K562 (cell line): ENCODE measurements at regions not wholly inside any gene's neighbourhood (a gene's known extent, or its start where the extent isn't known, plus 50 kb on each side); places are given as distances from the start of the nearest gene placed in this dataset.
A peak's percentile ranks its signal among the peaks of the same experiment; 100 is the strongest.

Source experiments
- ATAC-seq: fragments of 200-7000 bp; cut with Tn5 transposase; 3 replicates; pipeline ENCODE4 v1.9.1; 2020; ENCODE audit warnings: moderate library complexity
- BruUV-seq: library from RNA; stranded (reverse); fragments of 400-500 nt; replicated peaks from 2 replicates; lab custom pipeline; 2021; lab: Mats Ljungman, UMichigan
- CTCF ChIA-PET: fragments of 300-600 bp; formaldehyde crosslinking; extraction: SDS; loops from one replicate; lab custom pipeline; 2021; ENCODE audit warnings: low intra/inter-chr PET ratio; lab: Yijun Ruan, JAX
- POLR2A ChIA-PET: fragments of 300-600, 350-650 bp; sonication (Branson Sonifier 250); formaldehyde crosslinking; extraction: SDS; loops from one replicate; lab custom pipeline; 2021; ENCODE audit warnings: antibody characterized with exemption, inconsistent platforms; lab: Yijun Ruan, JAX
- DNase-seq, 4 experiments: peaks; one replicate each; pipeline versions ENCODE4 v3.0.0 to v3.0.0-alpha.2; 2011 to 2018; ENCODE audit warnings: low spot score in 3 of 4, mixed read lengths in 3 of 4; ENCODE audit errors: extremely low read depth in 1 of 4
- FAIRE-seq: peaks from 2 replicates; lab custom pipeline; 2011; peaks lifted over from hg19 to GRCh38; lab: Jason Lieb, UNC
- H2AFZ ChIP-seq: 2 replicates; pipeline ENCODE4 v1.6.0; 2011; ENCODE audit warnings: low read depth, low read length, control low read depth, inconsistent platforms
- H3K27ac ChIP-seq: fragments of 200-600 bp; 3 replicates; pipeline ENCODE4 v1.8.0; 2011; ENCODE audit warnings: low read depth, mild to moderate bottlenecking, control low read depth, inconsistent platforms, low read length, moderate library complexity, mixed read lengths; ENCODE audit errors: extremely low read depth
- H3K27me3 ChIP-seq, 2 experiments: fragments of 300-600 bp in 1 of 2; 2 replicates in 1 of 2; 3 replicates in 1 of 2; pipeline versions ENCODE4 v1.6.0 to v1.8.0; 2011; ENCODE audit warnings: inconsistent platforms in 2 of 2, low read length in 2 of 2, mild to moderate bottlenecking in 1 of 2, mixed read lengths in 1 of 2, moderate library complexity in 1 of 2; ENCODE audit not compliant: control insufficient read depth in 2 of 2, insufficient read depth in 2 of 2
- H3K36me3 ChIP-seq: fragments of 300-600 bp; 3 replicates; pipeline ENCODE4 v1.8.0; 2011; ENCODE audit warnings: mild to moderate bottlenecking, low read length, inconsistent platforms; ENCODE audit not compliant: control insufficient read depth, insufficient read depth
- H3K4me1 ChIP-seq, 2 experiments: fragments of 200-600 bp in 1 of 2; replicated peaks in 1 of 2; 2 replicates in 1 of 2; 3 replicates in 1 of 2; pipeline versions ENCODE4 v1.5.1 to v1.8.0; 2011; ENCODE audit warnings: inconsistent platforms in 2 of 2, low read length in 2 of 2, mild to moderate bottlenecking in 1 of 2, mixed read lengths in 1 of 2, moderate library complexity in 1 of 2; ENCODE audit not compliant: control insufficient read depth in 2 of 2, insufficient read depth in 2 of 2
- H3K4me2 ChIP-seq: 2 replicates; pipeline ENCODE4 v1.6.1; 2011; ENCODE audit warnings: low read length, control low read depth, inconsistent platforms, mixed read lengths; ENCODE audit not compliant: insufficient read depth
- H3K4me3 ChIP-seq: fragments of 200-600 bp; sonication (generic), shearing (Covaris generic); 2 replicates; pipeline ENCODE4 v1.5.1; 2016; ENCODE audit warnings: control low read depth, inconsistent platforms
- H3K79me2 ChIP-seq: fragments of 200-600 bp; 3 replicates; pipeline ENCODE4 v1.8.0; 2011; ENCODE audit warnings: low read length, inconsistent platforms; ENCODE audit not compliant: control insufficient read depth, insufficient read depth
- H3K9ac ChIP-seq, 2 experiments: 2 replicates each; pipeline versions ENCODE4 v1.6.0 to v1.6.1; 2011; ENCODE audit warnings: low read depth in 2 of 2, low read length in 2 of 2, control low read depth in 1 of 2, inconsistent platforms in 1 of 2, mild to moderate bottlenecking in 1 of 2, mixed read lengths in 1 of 2; ENCODE audit not compliant: insufficient read depth in 1 of 2
- H3K9me1 ChIP-seq: one replicate; pipeline ENCODE4 v1.6.0; 2011; ENCODE audit warnings: inconsistent platforms, mild to moderate bottlenecking, low read length, moderate library complexity; ENCODE audit not compliant: control insufficient read depth, insufficient read depth
- H3K9me3 ChIP-seq: replicated peaks from 2 replicates; pipeline ENCODE4 v1.5.1; 2011; ENCODE audit warnings: low read depth, low read length, inconsistent platforms; ENCODE audit not compliant: control insufficient read depth, insufficient read depth
- H4K20me1 ChIP-seq: replicated peaks from 2 replicates; pipeline ENCODE4 v1.6.1; 2011; ENCODE audit warnings: low read length, inconsistent platforms, mixed read lengths; ENCODE audit not compliant: control insufficient read depth, insufficient read depth
- BRF1 ChIP-seq: IDR thresholded peaks from 3 replicates; pipeline ENCODE4 v1.6.1; 2011; ENCODE audit warnings: borderline replicate concordance, mild to moderate bottlenecking; ENCODE audit not compliant: insufficient read length; ENCODE audit errors: extremely low read depth
- CAMTA2 ChIP-seq: fragments of 250-450 bp; sonication (Bioruptor Pico); conservative IDR thresholded peaks from 2 replicates; pipeline ENCODE4 v1.5.1; 2022
- CEBPB ChIP-seq: fragments of 450-650 bp; IDR thresholded peaks from 2 replicates; pipeline ENCODE4 v1.6.1; 2016; ENCODE audit warnings: missing genetic modification characterization, missing compliant biosample characterization
- CEBPG ChIP-seq, 3 experiments: fragments of 200-800 bp in 1 of 3; sonication (Bioruptor generic) in 1 of 3; sonication (generic) in 1 of 3; formaldehyde crosslinking in 1 of 3; IDR thresholded peaks in 2 of 3; conservative IDR thresholded peaks in 1 of 3; 2 replicates each; pipeline versions ENCODE4 v1.6.1 to v1.8.0; 2016 to 2022; ENCODE audit warnings: missing compliant biosample characterization in 2 of 3, missing genetic modification characterization in 2 of 3, mild to moderate bottlenecking in 1 of 3, missing genetic modification reagents in 1 of 3
- MED1 ChIP-seq: sonication (generic); formaldehyde crosslinking; IDR thresholded peaks from 2 replicates; pipeline ENCODE4 v1.8.1; 2023; ENCODE audit warnings: missing genetic modification reagents, borderline replicate concordance
- TCF7 ChIP-seq: sonication (generic); IDR thresholded peaks from 2 replicates; pipeline ENCODE4 v1.6.1; 2016; ENCODE audit warnings: antibody characterized with exemption, borderline replicate concordance
- WGBS: fragments of 100-300 bp; shearing (Covaris generic); methylation state at CpG from one replicate; pipeline ENCODE4 v1.1.6; 2016; ENCODE audit warnings: low coverage, mixed read lengths; ENCODE audit not compliant: insufficient coverage; ENCODE audit errors: missing lambda C conversion rate; 5-methylcytosine and 5-hydroxymethylcytosine counted together
- in situ Hi-C: fragments of 300-500 bp; cut with MboI; formaldehyde crosslinking; loops from 4 replicates; pipeline ENCODE4 v1.15.0; 2018; ENCODE audit warnings: inconsistent platforms, mixed read lengths
- intact Hi-C: fragments of 100-400 bp; cut with micrococcal nuclease; formaldehyde crosslinking; loops from 2 replicates; pipeline ENCODE4 v1.14.2; 2022
- TF ChIP-seq, protein P1 (sequence below): fragments of 250-450 bp; sonication (Bioruptor Pico); IDR thresholded peaks from 2 replicates; pipeline ENCODE4 v1.4.0; 2020; ENCODE audit warnings: mild to moderate bottlenecking, moderate library complexity
- TF ChIP-seq, protein P2 (sequence below): fragments of 450-650 bp; IDR thresholded peaks from 2 replicates; pipeline ENCODE4 v1.6.1; 2017; ENCODE audit warnings: mild to moderate bottlenecking, moderate library complexity
- TF ChIP-seq, protein P3 (sequence below), 2 experiments: fragments of 450-650 bp in 1 of 2; IDR thresholded peaks; 2 replicates each; pipeline ENCODE4 v1.6.1; 2011 to 2017; ENCODE audit warnings: low read depth in 2 of 2, antibody characterized with exemption in 1 of 2, borderline replicate concordance in 1 of 2, low read length in 1 of 2, mild to moderate bottlenecking in 1 of 2, mixed read lengths in 1 of 2; ENCODE audit not compliant: control insufficient read depth in 1 of 2

DNA sequence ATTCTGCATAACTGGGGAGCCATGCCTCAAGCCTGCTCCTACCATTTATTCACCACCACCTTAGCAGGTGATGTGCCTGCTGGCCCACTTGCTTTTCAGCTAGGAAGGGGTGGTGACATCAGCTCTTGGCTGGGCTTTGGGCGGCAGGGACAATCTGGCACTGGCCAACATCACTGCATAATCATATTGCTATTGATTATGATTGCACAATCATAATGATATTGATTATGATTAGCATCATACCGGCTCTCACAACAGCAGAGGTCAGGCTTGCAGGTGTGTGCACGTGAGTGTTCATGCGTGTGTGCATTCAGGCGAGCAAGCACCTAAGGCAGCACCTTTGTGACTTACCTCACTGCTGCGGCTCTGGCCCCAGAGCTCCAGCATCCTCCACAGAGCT, 273.8 kb downstream of the AJAP1 start:
- POLR2A ChIA-PET = interaction anchor here (0.6 to 0.8 kb wide), 2 partner anchors 37 to 60 kb away, joined by 3 read pairs; no protein-coding TSS in a partner anchor

More for the DNA sequence above, 273.8 kb downstream of the AJAP1 start:
- no peak overlapping the region for H3K4me3 ChIP-seq
- H3K36me3 ChIP-seq = no peaks in the 10 kb centered on the region
- DNase-seq = no peak
- intact Hi-C loops = no loop called here
- no peak overlapping the region for H3K27ac ChIP-seq
- no peak for FAIRE-seq
- in situ Hi-C loops = no loop called here
- no TSS peak for BruUV-seq
- no peaks in the 10 kb centered on the region for H3K27me3 ChIP-seq
- H3K9me3 ChIP-seq = no peaks in the 10 kb centered on the region; the same call in 1 of the 2 replicates
- no peaks in the 10 kb centered on the region for H3K4me1 ChIP-seq
- no peak overlapping the region for H3K9ac ChIP-seq
- H3K79me2 ChIP-seq = no peaks in the 10 kb centered on the region
- H3K9me1 ChIP-seq = no peaks in the 10 kb centered on the region
- H2AFZ ChIP-seq = no peak overlapping the region
- TF ChIP-seq, protein P1, sequence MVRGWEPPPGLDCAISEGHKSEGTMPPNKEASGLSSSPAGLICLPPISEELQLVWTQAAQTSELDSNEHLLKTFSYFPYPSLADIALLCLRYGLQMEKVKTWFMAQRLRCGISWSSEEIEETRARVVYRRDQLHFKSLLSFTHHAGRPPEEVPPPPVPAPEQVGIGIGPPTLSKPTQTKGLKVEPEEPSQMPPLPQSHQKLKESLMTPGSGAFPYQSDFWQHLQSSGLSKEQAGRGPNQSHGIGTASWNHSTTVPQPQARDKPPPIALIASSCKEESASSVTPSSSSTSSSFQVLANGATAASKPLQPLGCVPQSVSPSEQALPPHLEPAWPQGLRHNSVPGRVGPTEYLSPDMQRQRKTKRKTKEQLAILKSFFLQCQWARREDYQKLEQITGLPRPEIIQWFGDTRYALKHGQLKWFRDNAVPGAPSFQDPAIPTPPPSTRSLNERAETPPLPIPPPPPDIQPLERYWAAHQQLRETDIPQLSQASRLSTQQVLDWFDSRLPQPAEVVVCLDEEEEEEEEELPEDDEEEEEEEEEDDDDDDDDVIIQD = no peak
- TF ChIP-seq, protein P2, sequence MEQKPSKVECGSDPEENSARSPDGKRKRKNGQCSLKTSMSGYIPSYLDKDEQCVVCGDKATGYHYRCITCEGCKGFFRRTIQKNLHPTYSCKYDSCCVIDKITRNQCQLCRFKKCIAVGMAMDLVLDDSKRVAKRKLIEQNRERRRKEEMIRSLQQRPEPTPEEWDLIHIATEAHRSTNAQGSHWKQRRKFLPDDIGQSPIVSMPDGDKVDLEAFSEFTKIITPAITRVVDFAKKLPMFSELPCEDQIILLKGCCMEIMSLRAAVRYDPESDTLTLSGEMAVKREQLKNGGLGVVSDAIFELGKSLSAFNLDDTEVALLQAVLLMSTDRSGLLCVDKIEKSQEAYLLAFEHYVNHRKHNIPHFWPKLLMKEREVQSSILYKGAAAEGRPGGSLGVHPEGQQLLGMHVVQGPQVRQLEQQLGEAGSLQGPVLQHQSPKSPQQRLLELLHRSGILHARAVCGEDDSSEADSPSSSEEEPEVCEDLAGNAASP = no peak
- TF ChIP-seq CAMTA2 (CRISPR knock-in tag) (no peak), MED1 (CRISPR knock-in tag) (no peak), CEBPG (CRISPR knock-in tag; IDR thresholded peaks at IDR 0.05) (no peak), CEBPG (tag; conservative IDR thresholded peaks at IDR 0.05 in 1 of 2, IDR thresholded peaks at IDR 0.05 in 1 of 2) (peak in 1 of 2 experiments; percentile 30; a peak in 1 of 4 replicates), TCF7 (no peak), CEBPB (tag) (peak; percentile 61), BRF1 (no peak)
- TF ChIP-seq, protein P3, sequence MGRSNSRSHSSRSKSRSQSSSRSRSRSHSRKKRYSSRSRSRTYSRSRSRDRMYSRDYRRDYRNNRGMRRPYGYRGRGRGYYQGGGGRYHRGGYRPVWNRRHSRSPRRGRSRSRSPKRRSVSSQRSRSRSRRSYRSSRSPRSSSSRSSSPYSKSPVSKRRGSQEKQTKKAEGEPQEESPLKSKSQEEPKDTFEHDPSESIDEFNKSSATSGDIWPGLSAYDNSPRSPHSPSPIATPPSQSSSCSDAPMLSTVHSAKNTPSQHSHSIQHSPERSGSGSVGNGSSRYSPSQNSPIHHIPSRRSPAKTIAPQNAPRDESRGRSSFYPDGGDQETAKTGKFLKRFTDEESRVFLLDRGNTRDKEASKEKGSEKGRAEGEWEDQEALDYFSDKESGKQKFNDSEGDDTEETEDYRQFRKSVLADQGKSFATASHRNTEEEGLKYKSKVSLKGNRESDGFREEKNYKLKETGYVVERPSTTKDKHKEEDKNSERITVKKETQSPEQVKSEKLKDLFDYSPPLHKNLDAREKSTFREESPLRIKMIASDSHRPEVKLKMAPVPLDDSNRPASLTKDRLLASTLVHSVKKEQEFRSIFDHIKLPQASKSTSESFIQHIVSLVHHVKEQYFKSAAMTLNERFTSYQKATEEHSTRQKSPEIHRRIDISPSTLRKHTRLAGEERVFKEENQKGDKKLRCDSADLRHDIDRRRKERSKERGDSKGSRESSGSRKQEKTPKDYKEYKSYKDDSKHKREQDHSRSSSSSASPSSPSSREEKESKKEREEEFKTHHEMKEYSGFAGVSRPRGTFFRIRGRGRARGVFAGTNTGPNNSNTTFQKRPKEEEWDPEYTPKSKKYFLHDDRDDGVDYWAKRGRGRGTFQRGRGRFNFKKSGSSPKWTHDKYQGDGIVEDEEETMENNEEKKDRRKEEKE (IDR thresholded peaks at IDR 0.05; ENCODE audit: borderline replicate concordance in 1 of 2, control insufficient read depth in 1 of 2, low read depth in 2 of 2, low read length in 1 of 2) = no peak
- CTCF ChIA-PET = no interaction called here
- no peak overlapping the region for H3K4me2 ChIP-seq
- H4K20me1 ChIP-seq = no peaks in the 10 kb centered on the region
- WGBS = 3% methylated on average over 6 of the region's 6 CpGs
- ATAC-seq = no peak
